GM19043 (cell line): ENCODE measurements at regions not wholly inside any gene's neighbourhood (a gene's known extent, or its start where the extent isn't known, plus 50 kb on each side); places are given as distances from the start of the nearest gene placed in this dataset.
"Not testable (repeated sequence)": the region's sequence is repeated elsewhere in the genome, so short reads cannot be mapped to it uniquely, and the experiment has no call there.

Experiments
- ATAC-seq: cut with Tn5 transposase; IDR thresholded peaks from one replicate; pipeline ENCODE4 v1.9.1; 2021; ENCODE audit warnings: low read depth; ENCODE audit not compliant: unreplicated experiment

- ATAC-seq: no peak
Observed at GRCh38 chr1:201636097-201636496, 97.2 kb downstream of the NAV1 start.

GRCh38 chr1:201636510-201636971 is 97.6 kb downstream of the NAV1 start:
- ATAC-seq: no peak

GRCh38 chr1:201637282-201638079 is 98.6 kb downstream of the NAV1 start:
- ATAC-seq: no peak

- no peak for ATAC-seq
Observed at GRCh38 chr1:201639391-201639790, 100.5 kb downstream of the NAV1 start.

- ATAC-seq: no peak
Observed at GRCh38 chr1:201639826-201640225, 100.9 kb downstream of the NAV1 start.

- no peak for ATAC-seq
Observed at GRCh38 chr1:201640624-201641023, 101.7 kb downstream of the NAV1 start.

GRCh38 chr1:201641524-201642253 is 102.8 kb downstream of the NAV1 start:
- no peak for ATAC-seq

- ATAC-seq: no peak
Observed at GRCh38 chr1:201643835-201644104, 104.8 kb downstream of the NAV1 start.

GRCh38 chr1:201644197-201644596 is 105.3 kb downstream of the NAV1 start:
- no peak for ATAC-seq

- not testable (repeated sequence) for ATAC-seq
Observed at GRCh38 chr1:201645000-201645399, 106.1 kb downstream of the NAV1 start.

- no peak for ATAC-seq
Observed at GRCh38 chr1:201645956-201646355, 107.0 kb downstream of the NAV1 start.

- no peak for ATAC-seq
Observed at GRCh38 chr1:201646411-201647022, 107.6 kb downstream of the NAV1 start.

- no peak for ATAC-seq
Observed at GRCh38 chr1:201647094-201647493, 108.2 kb downstream of the NAV1 start.

GRCh38 chr1:201647722-201648065 is 108.8 kb downstream of the NAV1 start:
- ATAC-seq: no peak

GRCh38 chr1:201648066-201648906 is 109.4 kb downstream of the NAV1 start:
- ATAC-seq: no peak

GRCh38 chr1:201648907-201649721 is 110.2 kb downstream of the NAV1 start:
- ATAC-seq: no peak

GRCh38 chr1:201649761-201650622 is 111.1 kb downstream of the NAV1 start:
- ATAC-seq: no peak

- ATAC-seq: no peak
Observed at GRCh38 chr1:201650623-201650933, 111.7 kb downstream of the NAV1 start.

GRCh38 chr1:201652181-201652580 is 113.3 kb downstream of the NAV1 start:
- ATAC-seq: no peak
